ENCODE measurements at regions not wholly inside any gene's neighbourhood (a gene's known extent, or its start where the extent isn't known, plus 50 kb on each side); places are given as distances from the start of the nearest gene placed in this dataset.

- peaks cover 0 to 7% (median 0%) of the 10 kb centered on the region in 11 experiments; a peak in 3 of 22 replicates for H3K9me3 ChIP-seq (replicated peaks in 1 of 11)
- H3K4me2 ChIP-seq = no peak overlapping the region
- TF ChIP-seq Cebpa-rat (IDR thresholded peaks at IDR 0.05) = no peak
- no peaks in the 10 kb centered on the region for H3K27me3 ChIP-seq
- H3K4me1 ChIP-seq = no peaks in the 10 kb centered on the region
- no peak overlapping the region for H3K9ac ChIP-seq
- H3K4me3 ChIP-seq = no peak overlapping the region
- no peak overlapping the region for H3K27ac ChIP-seq
- H4K20me1 ChIP-seq = no peaks in the 10 kb centered on the region
- no peaks in the 10 kb centered on the region for H3K36me3 ChIP-seq
These were observed 61.7 kb upstream of the PIAS1 start for GRCh38 chr15:67992411-67992810.

- no peak for TF ChIP-seq Cebpa-rat (IDR thresholded peaks at IDR 0.05)
- Histone ChIP-seq H3K9ac (no peak overlapping the region), H3K4me2 (no peak overlapping the region), H3K27ac (no peak overlapping the region), H3K36me3 (no peaks in the 10 kb centered on the region), H3K4me3 (no peak overlapping the region), H3K4me1 (no peaks in the 10 kb centered on the region), H3K27me3 (no peaks in the 10 kb centered on the region), H4K20me1 (no peaks in the 10 kb centered on the region), H3K9me3 (replicated peaks in 1 of 11) (peaks cover 0 to 7% (median 0%) of the 10 kb centered on the region in 11 experiments; a peak in 3 of 22 replicates)
These were observed 61.3 kb upstream of the PIAS1 start for GRCh38 chr15:67992834-67993233.

GRCh38 chr15:67997996-67998395 lies 56.1 kb upstream of the PIAS1 start:
- Histone ChIP-seq H3K27me3 (no peaks in the 10 kb centered on the region), H3K4me3 (no peak overlapping the region), H3K9me3 (replicated peaks in 1 of 11) (peaks cover 0 to 1% (median 0%) of the 10 kb centered on the region in 11 experiments; a peak in 2 of 22 replicates), H3K9ac (no peak overlapping the region), H3K4me2 (no peak overlapping the region), H3K36me3 (no peaks in the 10 kb centered on the region), H4K20me1 (no peaks in the 10 kb centered on the region), H3K27ac (no peak overlapping the region), H3K4me1 (no peaks in the 10 kb centered on the region)
- TF ChIP-seq Cebpa-rat (IDR thresholded peaks at IDR 0.05) = no peak

GRCh38 chr15:67998599-67999133 lies 55.4 kb upstream of the PIAS1 start:
- no peaks in the 10 kb centered on the region for H3K9me3 ChIP-seq (replicated peaks in 1 of 11)
- no peak for TF ChIP-seq Cebpa-rat (IDR thresholded peaks at IDR 0.05)
- no peak overlapping the region for H3K4me3 ChIP-seq

GRCh38 chr15:67999320-68000100 lies 54.6 kb upstream of the PIAS1 start:
- no peaks in the 10 kb centered on the region for H3K36me3 ChIP-seq

More at GRCh38 chr15:67998599-67999133, 55.4 kb upstream of the PIAS1 start:
- Histone ChIP-seq H4K20me1 (no peaks in the 10 kb centered on the region), H3K27ac (no peak overlapping the region), H3K27me3 (no peaks in the 10 kb centered on the region), H3K4me2 (no peak overlapping the region), H3K4me1 (no peaks in the 10 kb centered on the region), H3K36me3 (no peaks in the 10 kb centered on the region), H3K9ac (no peak overlapping the region)

GRCh38 chr15:68000754-68001153 lies 53.4 kb upstream of the PIAS1 start:
- no peak overlapping the region for H3K9ac ChIP-seq
- H3K36me3 ChIP-seq = no peaks in the 10 kb centered on the region
- no peak overlapping the region for H3K4me2 ChIP-seq
- no peaks in the 10 kb centered on the region for H4K20me1 ChIP-seq
- peaks cover 0 to 2% (median under 1%) of the 10 kb centered on the region in 11 experiments; a peak in 12 of 22 replicates for H3K9me3 ChIP-seq (replicated peaks in 1 of 11)
- TF ChIP-seq Cebpa-rat (IDR thresholded peaks at IDR 0.05) = no peak
- no peak overlapping the region for H3K4me3 ChIP-seq
- peaks cover 0 to 10% (median 0%) of the 10 kb centered on the region in 10 experiments; a peak in 4 of 20 replicates for H3K4me1 ChIP-seq
- H3K27me3 ChIP-seq = no peaks in the 10 kb centered on the region
- H3K27ac ChIP-seq = no peak overlapping the region

More at GRCh38 chr15:67999320-68000100, 54.6 kb upstream of the PIAS1 start:
- TF ChIP-seq Cebpa-rat (IDR thresholded peaks at IDR 0.05) = no peak
- no peaks in the 10 kb centered on the region for H3K27me3 ChIP-seq
- H4K20me1 ChIP-seq = no peaks in the 10 kb centered on the region
- no peak overlapping the region for H3K4me2 ChIP-seq
- no peaks in the 10 kb centered on the region for H3K4me1 ChIP-seq
- H3K4me3 ChIP-seq = no peak overlapping the region
- no peak overlapping the region for H3K27ac ChIP-seq
- H3K9ac ChIP-seq = no peak overlapping the region
- no peaks in the 10 kb centered on the region for H3K9me3 ChIP-seq (replicated peaks in 1 of 11)

GRCh38 chr15:68001811-68002210 lies 52.3 kb upstream of the PIAS1 start:
- H3K36me3 ChIP-seq = no peaks in the 10 kb centered on the region
- peaks cover 0 to 16% (median 0%) of the 10 kb centered on the region in 10 experiments; a peak in 4 of 20 replicates for H3K4me1 ChIP-seq
- H3K9ac ChIP-seq = no peak overlapping the region
- H3K27ac ChIP-seq = no peak overlapping the region
- no peak for TF ChIP-seq Cebpa-rat (IDR thresholded peaks at IDR 0.05)
- H3K27me3 ChIP-seq = no peaks in the 10 kb centered on the region
- peaks cover under 1 to 12% (median 11%) of the 10 kb centered on the region in 11 experiments; a peak in 21 of 22 replicates for H3K9me3 ChIP-seq (replicated peaks in 1 of 11)
- H3K4me3 ChIP-seq = no peak overlapping the region
- no peak overlapping the region for H3K4me2 ChIP-seq
- no peaks in the 10 kb centered on the region for H4K20me1 ChIP-seq

- peaks cover 0 to 5% (median 0%) of the 10 kb centered on the region in 11 experiments; a peak in 1 of 22 replicates for H3K36me3 ChIP-seq
- H3K9ac ChIP-seq = no peak overlapping the region
- peaks cover 15 to 27% (median 26%) of the 10 kb centered on the region in 11 experiments for H3K9me3 ChIP-seq (replicated peaks in 1 of 11)
- H3K27me3 ChIP-seq = no peaks in the 10 kb centered on the region
- peaks cover 0 to 21% (median under 1%) of the 10 kb centered on the region in 10 experiments; a peak in 9 of 20 replicates for H3K4me1 ChIP-seq
- no peak overlapping the region for H3K4me3 ChIP-seq
- TF ChIP-seq Cebpa-rat (IDR thresholded peaks at IDR 0.05) = no peak
- H3K27ac ChIP-seq = no peak overlapping the region
- H3K4me2 ChIP-seq = no peak overlapping the region
- no peaks in the 10 kb centered on the region for H4K20me1 ChIP-seq
These were observed 50.8 kb upstream of the PIAS1 start for GRCh38 chr15:68003297-68003696.

Data from BLaER1 treated with 17β-estradiol and CSF1 and Interleukin-3, amounts not matched to agents 10 nM and 100 nM (cell line).